Femur (tissue), 1 donor: ENCODE measurements at regions not wholly inside any gene's neighbourhood (a gene's known extent, or its start where the extent isn't known, plus 50 kb on each side); places are given as distances from the start of the nearest gene placed in this dataset.
"Not testable (repeated sequence)": the region's sequence is repeated elsewhere in the genome, so short reads cannot be mapped to it uniquely, and the experiment has no call there.

Source experiments
- DNase-seq: peaks from one replicate; pipeline ENCODE4 v3.0.0-alpha.2; 2017

DNA sequence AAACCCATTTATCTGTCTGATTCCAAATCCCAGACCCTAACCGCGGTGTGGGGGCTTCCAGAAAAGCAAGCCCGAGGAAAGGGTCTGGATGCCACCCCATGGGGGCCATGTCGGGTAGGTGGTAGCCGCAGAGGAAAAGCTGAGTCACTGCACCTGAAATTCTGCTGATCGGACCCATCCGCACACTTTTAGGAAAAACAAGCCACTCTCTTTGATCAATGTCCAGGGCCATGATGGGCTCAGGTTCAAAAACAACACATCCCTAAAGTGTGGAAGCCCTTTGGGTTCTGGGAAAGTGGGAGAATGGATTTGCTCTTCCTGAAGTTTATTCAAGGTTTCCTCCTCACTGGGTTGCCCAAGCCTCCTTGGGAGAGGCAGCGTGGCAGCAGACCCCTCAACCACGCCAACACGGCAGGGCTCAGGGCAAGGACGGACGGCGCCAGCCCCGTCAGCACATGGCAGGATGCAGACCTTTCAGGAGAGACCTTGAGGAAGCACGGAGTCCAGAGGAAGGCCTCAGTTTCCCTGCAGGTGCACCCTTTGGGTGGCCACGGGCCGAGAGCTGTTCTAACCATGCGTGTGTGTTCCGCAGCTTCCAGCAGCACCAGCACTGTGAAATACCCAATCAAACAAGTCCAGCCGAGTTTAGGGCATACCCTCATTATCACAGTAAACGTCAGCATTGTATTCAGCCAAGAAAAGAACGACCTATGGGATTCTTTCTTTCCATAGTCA lies 367.0 kb downstream of the FOXL1 start:
- no peak for DNase-seq

DNA sequence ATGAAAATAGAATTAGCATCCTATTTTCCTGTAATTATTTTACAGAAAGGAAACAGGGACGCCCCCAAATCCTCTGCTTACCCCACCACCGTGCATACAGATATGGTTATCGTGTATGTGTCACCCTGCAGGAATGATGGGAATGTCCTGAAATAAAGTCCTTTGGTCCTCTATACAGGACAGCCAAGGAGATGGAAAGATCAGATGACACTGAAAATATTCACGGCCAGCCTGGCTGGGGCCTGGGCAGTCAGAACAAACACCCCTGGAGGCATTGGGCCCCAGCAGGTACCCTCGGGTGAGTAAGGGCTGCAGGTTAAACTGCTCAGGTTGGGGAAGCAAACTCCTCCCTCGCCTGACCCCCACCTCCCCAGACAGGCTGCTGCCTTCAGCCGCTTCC lies 368.0 kb downstream of the FOXL1 start:
- no peak for DNase-seq

DNA sequence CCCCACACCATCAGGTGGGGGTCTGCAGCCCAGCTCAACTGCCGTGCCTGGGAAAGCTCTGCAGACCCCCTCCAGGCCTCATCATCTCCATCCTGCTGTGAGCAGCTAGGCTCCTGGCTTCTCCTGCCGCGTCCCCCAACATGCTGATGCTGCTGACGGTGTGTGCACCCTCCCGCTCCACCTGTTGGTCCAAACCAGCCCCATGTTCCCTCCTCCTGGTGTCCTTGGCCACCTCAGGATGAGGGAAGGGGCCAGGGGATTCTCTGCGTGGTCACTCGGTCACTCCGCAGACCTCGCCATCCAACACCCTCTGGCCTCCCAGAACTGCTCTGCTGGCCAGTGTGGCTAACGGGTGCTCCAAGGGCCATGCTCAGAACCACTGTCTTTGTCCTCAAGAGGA lies 368.6 kb downstream of the FOXL1 start:
- DNase-seq: no peak

DNA sequence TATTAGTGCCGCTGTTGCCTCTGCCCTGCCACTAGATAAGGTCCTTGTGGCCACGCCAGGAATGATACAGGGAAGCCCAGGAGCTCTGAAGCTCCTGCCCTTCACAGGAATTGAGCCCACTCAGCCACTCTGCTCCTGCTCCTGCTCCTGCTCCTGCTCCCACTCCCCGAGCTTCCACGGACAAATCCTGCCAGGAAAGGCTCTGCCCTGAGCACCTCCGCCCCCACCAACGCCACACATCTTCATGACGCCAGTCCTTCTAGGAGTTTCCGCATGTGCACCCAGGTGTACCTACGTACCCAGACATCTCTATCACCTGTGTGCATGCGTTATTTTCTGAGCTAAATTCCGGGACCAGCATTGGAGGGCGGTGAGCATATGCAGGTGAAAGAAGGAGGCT lies 369.1 kb downstream of the C16orf95 start:
- DNase-seq: no peak

DNA sequence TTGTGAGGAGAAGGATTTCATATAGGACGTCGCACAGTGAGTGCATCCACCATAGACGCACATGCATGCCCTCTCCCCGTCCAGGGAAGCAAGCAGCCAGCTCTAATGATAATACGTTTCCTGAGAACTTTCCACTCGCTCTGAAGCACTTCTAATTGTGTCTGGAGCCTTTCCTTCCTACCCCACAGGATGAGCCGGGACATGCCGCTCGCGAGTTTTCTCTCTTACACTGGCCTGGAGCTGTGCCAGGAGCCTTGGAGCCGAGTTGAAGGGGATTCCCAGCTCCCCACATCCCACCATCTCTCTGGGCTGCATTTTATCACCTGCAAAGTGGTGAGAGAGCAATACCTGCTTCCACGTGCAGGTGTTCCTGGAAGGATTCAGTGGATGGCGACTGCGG lies 368.1 kb downstream of the C16orf95 start:
- no peak for DNase-seq

DNA sequence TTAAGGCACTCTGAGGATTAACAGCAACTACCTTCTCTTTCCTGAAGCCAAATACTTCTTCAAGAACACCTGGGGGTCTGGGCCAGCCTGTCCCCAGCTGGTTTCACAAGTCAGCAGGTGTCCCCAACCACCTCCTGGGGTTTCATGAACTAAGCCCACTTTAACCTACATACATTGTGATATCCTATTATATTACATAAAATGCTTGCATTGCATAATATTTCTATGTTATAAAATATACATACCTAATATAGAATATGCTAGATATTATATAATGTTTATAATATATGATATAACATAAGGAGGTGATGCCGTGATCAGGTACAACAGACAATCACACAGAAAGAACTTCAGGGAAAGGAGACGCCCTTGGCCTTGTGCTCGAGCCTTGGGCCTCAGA lies 367.6 kb downstream of the C16orf95 start:
- DNase-seq: no peak

DNA sequence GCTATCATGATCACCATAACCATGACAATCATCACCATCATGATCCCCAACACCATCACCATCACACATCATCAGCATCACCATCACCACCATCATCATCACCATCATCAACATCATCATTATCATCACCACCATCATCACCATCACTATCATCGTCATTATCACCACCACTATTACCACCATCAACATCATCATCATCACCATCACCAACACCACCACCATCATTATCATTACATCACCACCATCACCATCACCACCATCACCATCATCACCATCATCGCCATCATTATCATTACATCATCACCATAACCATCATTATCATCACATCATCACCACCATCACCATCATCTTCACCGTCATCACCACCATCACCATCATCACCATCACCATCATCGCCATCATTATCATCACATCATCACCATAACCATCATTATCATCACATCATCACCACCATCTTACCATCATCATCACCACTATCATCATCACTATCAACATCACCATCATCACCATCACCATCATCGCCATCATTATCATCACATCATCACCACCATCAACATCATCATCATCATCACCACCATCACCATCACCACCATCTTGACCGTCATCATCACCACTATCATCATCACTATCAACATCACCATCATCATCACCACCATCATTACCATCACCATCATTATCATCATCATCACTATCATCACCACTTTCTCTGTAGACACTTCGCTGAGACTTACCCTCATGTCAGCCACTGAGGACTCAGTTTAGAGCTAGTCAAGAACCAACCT lies 366.0 kb downstream of the C16orf95 start:
- DNase-seq: no peak

DNA sequence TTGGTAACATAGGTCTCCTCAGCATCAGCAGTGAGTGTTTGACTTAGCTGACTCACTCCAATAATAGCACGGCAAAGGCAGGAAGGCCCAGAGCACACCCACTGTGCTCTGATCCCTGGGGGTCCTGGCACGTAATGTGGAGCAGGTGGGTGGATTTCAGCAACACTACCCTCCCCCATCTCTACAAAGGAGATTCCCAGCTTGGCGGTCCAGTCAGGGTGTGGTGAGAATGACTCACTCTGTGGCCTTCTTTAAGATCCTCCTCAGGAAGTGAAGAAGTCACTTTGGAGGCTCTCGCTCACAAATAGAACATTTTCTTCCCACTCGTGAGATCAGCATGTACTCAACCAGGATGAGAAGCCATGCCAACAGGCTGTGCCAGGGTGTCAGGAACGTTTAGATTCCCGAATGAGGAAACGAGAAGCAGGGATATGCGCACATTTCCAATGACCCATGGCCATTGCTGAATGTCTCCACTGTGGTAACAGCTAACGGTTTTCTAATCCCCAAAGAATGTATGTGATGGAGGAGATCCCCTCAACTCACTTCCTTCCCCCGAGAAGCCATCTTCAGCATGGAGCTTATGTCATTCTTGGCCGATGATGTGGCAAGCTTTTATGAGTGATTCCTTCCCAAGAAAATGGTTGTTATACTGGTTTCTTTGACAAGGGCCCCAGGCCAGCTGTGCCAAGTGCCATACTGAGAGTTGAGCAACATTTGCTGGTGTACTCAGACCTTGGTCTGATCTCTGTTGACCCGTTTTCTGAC lies 365.2 kb downstream of the C16orf95 start:
- DNase-seq: no peak

DNA sequence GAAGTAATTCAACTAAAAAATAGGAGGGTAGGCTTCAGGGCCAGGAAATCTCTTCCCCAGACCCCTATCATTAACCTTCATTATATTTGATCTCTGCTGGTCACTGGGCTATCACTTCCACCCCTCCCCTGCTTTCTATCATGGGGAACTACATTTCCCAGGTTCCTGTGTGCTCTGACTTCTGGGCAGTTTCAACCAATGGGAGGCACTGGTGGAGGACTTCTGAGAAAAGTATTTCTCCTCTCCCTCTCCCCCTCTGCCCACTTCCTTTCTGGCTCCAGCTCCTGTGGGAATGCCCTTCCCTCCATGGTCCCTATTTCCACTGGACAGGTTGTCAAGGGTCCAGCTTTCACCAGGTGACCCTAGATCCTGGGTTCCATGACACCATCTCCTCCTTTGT lies 364.4 kb downstream of the C16orf95 start:
- no peak for DNase-seq

DNA sequence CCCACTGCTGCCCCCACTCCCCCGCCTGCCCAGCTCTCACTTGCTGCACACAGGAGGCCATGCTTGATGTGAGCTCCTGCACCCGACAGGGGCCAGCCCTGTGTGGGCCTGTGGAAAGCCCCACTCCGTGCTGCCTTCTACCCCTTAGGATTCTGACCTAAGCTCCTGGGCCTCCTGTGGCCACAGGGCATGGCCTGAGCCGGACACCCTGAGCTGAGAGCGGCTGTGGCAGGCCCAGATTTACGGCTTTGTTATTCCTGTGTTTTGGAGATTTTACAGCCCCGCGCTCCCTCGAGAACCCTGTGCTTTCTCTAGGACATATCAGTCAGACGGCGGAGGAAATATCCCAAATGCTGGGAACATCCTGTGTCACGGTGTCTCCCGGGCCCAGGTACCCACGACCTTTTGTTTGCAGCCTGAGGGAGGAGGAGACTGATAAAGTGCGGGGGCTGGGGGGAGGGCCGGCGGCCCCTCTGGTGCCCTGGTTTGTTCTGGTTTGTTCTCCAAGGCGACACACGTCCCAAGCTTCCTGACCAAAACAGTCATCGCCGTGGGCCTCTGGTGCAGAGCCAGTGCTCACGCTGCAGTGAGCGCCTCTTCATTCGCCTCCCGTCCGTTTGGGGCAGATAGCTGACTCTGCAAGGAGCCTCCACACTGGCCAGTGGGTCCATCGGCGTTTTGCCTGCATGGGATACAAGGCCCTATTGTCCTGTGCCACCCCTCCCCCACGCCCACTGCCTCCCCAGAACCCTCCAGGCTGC lies 363.4 kb downstream of the C16orf95 start:
- DNase-seq: no peak

DNA sequence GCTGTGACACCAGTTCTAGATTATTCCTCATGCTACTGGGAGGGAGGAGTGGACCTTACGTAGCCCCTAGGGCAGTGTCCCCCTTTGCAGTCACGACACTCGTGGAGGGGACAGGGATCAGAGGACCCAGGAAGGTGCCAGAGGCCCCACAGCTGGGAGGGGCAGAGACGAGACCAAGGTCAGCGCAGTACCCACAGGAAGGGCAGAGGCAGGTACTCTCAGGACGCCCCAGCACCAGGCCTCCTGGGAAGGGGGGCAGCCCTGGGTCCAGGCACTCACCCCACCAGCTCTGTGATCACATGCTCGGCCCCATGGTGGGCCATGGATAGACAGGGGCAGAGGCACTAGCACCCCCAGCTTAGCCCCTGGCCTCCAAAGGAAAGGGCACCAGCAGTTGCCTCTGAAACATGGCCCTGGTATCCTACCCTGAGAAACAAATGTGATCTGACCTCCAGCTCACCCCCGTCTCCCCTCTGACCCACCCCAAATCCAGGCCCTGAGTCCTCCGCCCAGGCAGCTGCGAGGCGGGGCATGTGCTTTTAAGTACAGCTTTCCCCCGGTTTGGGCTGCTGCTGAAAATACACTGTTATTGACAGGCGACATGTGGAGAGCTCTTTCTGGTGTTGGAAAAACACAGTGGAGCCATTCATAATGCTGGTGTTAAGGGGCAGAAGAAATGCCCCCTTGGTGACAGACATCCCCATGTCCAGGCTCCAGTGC lies 361.9 kb downstream of the C16orf95 start:
- peak; percentile 72 for DNase-seq

DNA sequence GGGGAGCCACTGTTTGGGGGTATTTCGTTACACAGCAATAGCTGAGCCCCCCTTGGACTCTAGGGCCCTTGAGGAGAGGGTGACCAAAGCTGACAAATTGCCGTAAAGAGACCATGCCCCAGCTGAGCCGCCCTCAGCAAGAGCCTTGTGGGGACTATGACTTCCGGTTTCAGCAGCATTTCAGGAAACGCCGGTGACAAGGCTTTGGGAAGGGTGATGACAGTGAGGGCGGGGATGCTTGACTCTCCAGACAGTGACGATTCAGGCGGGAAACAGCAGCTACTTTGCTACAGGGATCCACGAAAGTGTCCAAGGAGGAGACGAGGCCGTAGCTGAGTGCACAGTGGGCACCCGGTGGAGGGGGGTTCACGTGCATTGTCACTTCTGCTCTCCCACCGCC lies 360.8 kb downstream of the C16orf95 start:
- DNase-seq: no peak

DNA sequence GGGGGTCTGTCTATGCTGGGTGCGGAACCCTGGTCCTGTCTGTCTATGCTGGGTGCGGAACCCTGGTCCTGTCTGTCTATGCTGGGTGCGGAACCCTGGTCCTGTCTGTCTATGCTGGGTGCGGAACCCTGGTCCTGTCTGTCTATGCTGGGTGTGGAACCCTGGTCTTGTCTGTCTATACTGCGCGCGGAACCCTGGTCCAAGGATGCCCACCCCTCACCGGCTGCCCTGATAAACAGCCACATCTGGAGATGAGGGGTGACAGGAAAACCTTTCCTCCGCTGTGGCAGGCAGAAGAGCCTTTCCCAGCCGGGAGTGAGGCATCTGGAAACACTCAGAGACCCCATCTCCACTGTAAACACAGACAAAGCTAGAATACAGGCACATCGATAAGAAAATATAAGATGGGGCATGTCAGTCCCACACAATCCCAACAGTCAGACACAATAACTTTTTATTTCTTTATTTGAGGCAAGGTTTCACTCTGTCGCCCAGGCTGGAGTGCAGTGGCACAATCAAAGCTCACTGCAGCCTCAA lies 359.5 kb downstream of the C16orf95 start:
- DNase-seq: not testable (repeated sequence)

DNA sequence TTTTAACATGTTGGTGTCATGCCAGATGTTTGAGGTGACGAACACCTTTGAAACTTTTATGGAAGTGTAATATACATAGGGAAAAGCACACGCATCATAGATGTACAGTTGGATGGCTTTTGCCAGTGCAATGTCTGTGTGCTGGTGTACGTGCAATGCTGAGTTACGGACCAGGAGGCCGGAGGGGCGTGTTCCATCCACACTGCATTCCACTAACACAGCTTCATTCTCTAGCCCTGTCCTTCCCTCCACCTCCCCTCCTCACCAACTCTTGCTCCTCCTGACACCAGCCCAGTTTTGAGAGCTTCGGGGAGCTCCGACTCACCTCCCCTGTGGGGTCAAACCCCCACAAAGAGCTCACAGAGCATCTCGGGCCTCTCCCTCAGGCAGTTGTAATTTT lies 358.8 kb downstream of the C16orf95 start:
- DNase-seq: no peak

DNA sequence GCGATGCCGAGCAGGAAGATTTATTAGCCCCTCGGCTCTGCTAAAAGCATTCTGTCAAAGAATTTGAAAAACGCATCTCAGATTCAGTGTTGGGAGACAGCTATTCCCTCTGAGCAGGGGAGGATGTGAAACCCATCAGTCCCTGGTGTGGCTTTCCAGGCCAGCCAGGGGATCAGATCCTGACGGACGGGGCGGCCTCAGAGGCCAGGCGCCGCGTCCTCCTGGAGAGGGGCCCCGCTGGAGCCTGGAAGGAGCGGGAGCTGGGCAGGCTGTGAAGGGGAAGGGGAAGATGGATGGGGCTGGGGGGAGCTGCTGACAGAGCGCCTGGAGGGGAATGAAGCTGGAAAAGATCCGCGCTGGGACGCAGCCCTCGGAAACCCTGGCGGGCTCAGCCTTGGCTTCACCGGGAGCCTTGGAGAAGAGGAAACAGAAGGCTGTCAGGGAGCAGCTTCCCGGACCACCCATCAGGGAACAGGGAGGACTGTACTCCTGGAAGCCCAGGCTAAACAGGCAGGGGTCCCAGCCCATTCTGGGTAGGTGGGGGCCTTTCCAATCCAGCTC lies 358.0 kb downstream of the C16orf95 start:
- peak; percentile 74 for DNase-seq

DNA sequence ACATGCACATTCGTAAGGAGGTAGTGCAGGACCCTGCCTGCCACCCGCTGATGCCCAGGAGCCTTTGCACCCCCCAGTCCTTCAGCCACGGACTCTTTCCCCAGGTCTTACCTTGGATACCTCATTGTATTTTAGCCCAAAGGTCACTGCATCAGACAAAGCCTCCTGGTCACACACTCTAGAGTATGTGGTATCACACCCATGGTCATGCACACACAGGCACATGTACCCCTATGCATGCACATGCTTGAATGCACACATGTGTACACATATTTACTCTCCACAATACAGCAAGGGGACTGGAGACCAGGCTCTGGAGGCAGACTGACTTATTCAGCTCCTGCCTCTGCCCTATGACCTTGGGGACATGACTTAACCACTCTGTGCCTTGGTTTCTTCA lies 357.5 kb downstream of the C16orf95 start:
- DNase-seq: no peak

DNA sequence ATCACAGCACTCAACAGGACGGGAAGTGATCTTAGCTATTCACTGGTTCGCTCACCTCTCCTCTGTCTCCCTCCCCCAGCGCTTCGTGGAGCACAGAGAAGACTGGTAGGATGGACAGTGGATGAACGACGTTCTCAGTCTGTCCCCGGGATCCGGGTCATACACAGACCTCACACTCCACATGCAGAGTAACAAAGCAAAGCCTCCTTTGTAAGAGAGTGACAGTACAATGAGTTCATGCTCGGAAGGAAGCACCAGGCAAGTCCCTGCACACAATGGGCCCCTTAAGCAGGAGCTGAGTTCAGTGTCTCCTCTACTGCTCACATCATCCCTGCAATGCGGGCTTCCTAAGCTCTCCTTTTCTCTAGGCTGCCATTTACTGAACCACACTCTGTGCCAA lies 356.9 kb downstream of the C16orf95 start:
- DNase-seq: no peak

DNA sequence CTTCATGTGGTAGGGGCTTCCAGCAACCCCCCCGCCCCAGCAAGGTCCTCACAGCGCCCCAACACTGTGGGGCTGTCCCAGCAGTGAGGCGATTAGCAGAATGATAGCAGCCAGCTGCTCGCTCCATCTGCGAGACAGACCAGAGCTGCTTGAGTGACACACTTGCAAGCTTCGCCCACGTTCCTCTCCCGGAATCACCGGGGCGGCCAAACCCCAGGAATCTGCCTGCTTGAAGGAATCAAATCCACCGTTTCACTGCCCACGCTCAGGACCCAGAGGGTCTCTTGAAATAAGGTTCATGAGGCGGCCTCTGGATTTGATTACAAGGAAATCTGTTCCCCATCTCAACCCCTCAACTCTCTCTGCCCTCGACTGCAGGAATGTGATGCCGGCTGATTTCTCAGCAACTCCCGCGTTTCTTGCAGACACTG lies 356.0 kb downstream of the C16orf95 start:
- peak; percentile 76 for DNase-seq

DNA sequence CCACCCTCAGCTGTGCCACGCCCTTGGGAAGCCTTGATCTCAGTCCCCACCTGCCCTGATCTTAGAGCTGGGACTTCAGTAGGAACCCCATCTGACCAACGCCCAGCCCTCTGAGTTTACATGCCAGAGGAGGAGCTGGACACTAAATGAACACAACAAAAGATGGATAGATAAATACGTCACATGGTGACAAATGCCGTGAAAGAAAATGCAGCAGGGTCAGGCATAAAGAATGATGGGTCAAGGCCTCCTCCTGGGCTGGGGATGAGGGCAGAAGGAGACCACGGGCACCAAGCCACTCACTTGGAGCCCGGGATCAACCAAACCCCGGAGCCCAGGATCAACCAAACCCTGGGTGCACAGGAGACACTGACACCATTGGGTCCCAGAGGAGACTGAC lies 354.9 kb downstream of the C16orf95 start:
- DNase-seq: no peak

DNA sequence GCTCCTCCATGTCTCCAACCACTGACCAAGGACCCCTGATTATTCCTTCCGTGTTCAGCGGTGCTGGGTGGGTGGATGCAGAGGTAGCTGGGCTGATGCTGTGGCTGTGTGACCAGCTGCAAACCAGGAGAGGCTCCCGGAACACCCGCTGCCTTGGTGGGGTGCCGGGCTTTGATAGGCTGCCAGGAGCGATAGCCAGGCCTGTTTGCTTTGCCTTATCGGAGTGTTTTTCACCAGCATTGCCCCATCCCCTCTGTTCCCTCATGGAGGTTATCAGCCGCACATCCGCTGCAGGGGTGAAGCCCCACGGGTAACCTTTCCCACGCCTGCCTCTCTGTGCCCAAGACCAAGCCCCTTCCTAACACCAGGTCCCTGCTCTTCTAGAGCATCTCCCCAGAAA lies 354.3 kb downstream of the C16orf95 start:
- DNase-seq: no peak
